GF-D8 (cell line): ENCODE measurements at regions not wholly inside any gene's neighbourhood (a gene's known extent, or its start where the extent isn't known, plus 50 kb on each side); places are given as distances from the start of the nearest gene placed in this dataset.
"Not testable (repeated sequence)": the region's sequence is repeated elsewhere in the genome, so short reads cannot be mapped to it uniquely, and the experiment has no call there.

Experiments
- DNase-seq: peaks from one replicate; lab custom pipeline; 2025; lab: John Stamatoyannopoulos, UW

DNA sequence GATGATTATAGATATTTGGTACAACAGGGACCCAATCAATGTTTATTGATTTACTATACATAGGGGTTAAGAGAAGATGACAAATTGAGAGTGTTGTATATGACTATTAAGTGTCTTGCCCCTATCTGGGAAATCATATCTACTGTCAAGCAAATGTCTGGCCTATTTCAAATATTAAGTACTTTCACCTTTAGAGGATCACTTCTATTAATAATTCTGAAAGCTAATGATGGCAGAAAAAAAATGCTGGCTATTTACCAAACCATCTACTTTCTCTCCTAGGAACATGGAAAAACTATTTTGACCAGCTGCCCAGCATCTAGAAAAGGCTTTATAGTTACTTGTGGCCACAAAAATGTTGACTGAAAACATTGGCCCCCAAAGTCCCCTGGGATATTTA is 632.3 kb upstream of the ZNF385D start:
- no peak for DNase-seq

DNA sequence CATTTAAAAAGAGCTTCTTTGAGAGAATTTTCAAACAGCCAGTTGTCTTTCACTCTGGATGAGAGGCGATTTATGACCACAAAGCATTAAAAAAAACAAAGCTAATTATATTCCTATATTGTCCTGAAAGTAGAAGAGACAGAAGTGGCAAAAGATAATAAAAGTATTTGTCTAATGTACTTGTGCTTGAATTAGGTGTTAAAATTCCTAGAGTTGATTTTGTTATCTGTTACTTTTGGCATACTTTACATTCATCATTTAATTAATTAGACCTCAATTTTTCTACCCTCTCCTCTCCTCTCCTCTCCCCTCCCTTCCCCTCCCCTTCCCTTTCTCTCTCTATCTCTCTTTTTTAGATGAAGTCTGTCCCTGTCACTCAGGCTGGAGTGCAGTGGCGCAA is 635.1 kb upstream of the ZNF385D start:
- no peak for DNase-seq

DNA sequence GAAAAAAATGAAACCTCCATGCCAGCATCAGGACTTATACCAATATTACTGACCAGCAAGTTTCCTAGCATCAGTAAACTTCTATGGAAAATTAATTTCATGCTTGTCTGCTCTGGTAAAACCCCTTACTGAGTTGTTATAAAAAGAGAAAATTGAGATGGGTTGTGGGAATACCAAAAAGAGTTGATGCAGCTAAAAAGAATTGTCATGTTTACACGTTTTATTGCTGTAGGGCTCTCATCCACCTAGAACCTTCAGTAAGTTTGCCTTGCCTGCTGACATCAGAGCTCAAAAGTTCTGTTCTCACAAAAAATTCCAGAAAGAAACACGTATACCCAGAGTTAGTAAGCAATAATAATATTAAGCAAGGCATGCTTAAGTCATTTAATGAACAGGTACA is 641.3 kb upstream of the ZNF385D start:
- no peak for DNase-seq

DNA sequence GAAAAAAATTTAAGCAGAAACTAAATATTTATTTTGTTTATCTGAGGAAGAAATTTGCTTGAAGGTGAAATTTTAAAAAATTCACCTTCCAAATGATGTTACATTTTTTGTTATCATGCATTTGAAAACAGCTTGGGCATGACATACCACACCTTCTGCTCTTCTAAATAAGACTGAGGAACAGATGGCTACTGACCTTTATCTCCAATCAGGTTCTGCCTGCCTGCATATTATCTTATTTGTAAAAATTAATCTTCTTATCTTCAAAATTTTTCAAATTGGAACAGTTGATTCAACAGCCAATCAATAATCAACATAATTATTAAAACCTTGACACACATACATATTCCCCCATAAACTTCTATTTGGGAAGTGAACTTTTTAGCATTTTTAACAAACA is 641.8 kb upstream of the ZNF385D start:
- no peak for DNase-seq

DNA sequence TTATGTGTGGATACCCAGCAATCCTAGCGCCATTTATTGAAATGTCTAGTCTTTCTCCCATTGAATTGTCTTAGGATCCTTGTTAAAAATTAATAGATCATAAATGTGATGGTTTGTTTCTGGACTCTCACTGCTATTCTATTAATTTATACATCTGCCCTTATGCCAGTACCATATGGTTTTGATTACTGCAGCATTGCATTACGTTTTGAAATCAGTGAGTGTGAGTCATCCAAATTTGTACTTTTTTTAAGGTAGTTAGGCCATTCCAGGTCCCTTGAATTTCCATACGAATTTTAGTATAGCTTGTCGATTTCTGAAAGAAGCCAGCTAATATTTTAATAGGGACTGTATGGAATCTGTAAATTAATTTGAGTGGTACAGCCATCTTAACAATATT is 648.6 kb upstream of the ZNF385D start:
- no peak for DNase-seq

DNA sequence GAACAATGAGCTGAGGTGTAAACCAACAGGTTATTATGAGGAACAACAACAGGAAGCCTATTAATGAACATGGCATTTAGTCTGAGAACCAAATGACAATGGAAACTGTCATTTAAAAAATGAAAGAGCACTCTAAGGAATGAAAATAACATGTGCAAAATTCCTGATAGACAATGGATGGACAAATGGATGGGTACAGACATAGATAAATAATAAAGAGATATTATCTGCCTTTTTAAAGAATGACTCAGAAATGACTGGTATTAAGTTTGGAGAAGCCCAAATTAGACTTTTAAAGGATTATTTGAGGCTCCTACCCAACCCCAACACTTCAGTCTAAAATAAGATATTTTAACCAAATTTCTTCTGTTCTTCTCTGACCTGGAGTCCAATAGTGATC is 650.5 kb upstream of the ZNF385D start:
- no peak for DNase-seq

DNA sequence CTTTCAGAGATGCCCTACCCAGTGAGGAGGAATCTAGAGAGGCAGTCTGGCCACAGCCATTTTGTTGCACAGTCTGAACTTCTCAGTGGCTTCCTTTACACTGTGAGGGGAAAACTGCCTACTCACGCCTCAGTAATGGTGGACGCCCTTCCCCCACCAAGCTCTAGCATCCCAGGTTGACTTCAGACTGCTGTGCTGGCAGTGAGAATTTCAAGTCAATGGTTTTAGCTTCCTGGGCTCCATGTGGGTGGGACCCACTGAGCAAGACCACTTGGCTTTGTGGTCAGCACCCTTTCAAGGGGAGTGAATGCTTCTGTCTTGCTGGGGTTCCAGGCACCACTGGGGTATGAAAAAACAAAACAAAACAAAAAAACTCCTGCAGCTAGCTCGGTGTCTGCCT is 663.2 kb upstream of the ZNF385D start:
- no peak for DNase-seq

DNA sequence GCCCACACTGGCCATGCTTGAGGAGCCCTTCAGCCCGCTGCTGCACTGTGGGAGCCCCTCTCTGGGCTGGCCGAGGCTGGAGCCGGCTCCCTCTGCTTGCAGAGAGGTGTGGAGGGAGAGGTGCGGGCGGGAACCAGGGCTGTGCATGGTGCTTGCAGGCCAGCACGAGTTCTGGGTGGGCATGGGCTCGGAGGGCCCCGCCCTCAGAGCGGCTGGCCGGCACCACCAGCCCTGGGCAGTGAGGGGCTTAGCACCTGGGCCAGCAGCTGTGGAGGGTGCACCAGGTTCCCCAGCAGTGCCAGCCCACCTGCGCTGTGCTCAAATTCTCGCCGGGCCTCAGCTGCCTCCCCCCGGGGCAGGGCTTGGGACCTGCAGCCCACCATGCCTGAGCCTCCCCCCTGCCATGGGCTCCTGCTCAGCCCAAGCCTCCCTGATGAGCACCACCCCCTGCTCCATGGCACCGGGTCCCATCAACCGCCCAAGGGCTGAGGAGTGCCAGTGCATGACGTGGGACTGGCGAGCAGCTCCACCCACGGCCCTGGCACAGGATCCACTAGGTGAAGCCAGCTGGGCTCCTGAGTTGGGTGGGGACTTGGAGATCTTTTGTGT is 665.9 kb upstream of the ZNF385D start:
- DNase-seq = not testable (repeated sequence)

DNA sequence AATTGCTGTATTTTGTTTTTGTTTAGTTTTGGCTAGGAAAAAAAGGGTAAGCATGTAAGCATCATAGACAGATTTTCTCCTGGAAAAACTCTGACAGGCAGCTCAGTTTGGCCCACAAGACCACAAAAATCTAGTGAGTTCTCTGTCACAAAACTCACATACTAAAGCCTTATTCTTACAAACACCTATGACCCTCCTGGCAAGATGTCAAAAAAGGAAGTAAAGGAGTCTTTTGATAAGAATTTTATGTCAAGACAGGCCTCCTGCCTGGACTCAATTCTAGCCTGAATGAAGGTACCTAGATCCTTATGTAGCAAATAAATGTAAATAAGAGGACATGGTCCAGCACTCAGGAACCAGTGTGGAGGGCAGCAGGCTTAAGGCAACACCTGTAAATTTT is 668.3 kb upstream of the ZNF385D start:
- DNase-seq = no peak

DNA sequence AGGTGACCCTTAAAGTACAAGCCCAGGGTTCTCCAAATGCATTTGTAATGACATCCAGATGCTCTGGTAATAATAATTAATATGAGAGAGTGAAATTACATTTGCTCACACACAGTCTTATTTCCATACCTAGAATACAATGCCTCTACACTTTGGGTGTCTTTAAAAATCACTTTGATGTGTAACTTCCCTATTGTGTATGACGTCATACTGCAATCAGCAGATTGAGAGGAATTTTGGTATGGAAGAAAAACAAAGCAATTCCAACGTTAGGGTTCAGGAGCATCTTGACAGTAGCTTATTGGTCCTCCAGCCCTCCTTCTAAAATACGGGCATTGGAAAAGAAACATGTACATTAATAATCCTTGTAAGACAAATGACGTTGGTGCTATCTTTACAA is 670.6 kb upstream of the ZNF385D start:
- DNase-seq = no peak

DNA sequence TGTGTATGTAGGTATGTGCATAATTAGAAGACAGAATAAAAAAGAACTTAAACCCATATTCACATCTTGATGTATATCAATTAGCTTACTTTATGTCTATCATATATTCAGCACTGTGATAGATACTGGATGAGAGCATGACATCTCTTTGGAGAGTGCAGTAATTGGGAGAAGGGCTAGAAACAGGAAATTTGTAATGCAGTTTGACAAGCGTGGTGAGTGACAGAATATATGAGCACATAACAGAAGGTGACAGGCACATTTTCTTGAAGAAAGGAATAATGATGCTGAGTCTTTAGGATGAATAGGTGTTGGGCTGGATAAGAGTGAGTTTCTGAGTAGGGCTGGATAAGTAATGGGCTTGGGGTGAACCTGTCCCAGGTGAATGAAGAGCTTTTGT is 680.3 kb upstream of the ZNF385D start:
- DNase-seq = no peak

DNA sequence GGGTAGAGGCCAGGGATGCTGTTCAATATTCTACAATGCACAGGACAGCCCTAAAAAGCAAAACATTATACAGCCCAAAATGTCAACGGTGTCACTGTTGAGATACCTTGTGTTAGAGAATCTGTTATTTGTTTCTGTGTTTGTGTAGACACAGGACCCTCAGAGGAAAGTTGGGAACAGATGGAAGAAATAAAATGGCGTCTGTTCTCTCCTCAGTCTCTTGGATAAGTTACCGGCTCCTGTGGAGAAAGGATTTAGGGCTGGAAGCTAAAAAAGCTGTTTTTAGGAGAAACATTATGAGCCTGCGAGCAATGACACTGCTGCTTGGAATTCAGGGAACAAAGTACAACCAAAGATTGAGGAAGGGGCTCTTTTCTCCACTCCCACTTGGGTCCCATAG is 688.6 kb upstream of the ZNF385D start:
- no peak for DNase-seq

DNA sequence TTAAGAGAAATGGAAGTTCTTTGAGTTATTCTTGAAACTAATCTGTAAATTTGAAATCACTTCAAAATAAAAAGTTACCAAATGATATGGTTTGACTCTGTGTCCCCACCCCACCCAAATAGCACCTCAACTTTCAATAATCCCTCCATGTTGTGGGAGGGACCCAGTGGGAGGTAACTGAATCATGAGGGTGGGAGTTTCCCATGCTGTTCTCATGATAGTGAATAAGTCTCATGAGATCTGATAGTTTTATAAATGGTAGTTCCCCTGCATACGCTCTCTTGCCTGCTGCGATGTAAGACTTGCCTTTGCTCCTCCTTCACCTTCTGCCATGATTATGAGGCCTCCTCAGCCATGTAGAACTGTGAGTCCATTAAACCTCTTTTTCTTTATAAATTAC is 690.7 kb upstream of the ZNF385D start:
- DNase-seq = no peak

DNA sequence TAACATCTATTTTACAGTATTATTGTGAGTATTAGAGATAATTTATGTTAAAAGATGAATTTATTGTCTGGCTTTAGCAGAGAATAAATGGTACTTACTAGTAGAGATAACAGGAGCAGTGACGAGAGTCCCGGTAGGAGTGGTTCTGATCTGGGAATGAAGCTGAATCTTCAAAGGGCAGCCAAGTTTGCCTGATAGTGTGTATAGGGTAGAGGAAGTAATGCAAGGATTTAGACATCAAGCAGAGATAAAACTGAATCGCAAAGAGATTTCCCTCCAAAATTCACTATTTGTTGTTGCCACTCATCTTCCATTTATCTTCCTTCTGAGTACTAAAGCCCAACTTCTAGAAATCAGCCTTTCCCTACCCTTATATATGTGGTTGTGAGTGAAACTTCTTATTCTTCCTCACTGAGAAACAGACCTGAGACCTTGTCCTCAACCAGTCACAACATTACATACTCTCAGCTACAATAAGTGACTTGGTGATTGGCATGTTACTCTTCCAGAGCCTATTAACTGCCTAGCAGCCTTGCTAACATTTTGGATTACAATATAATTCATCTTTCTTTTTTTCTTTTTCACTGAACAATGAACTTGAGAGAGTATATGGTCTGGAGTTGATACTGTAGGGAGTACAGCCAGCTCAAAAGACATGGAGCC is 692.7 kb upstream of the ZNF385D start:
- no peak for DNase-seq

DNA sequence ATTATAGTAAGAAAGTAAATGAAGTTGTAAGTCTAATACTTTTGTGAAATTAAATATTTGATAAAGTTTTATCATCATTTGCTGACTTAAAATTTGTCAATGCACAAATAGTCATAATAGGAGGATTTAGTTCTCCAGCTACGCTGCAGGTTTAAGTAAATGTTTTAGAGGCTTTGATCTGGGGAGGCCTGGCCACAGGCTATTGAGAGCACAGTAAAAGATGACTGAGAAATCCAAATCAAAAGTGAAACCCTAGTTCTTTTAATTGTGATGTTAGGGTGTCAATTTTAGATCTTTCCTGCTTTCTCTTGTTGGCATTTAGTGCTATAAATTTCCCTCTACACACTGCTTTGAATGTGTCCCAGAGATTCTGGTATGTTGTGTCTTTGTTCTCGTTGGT is 694.3 kb upstream of the ZNF385D start:
- DNase-seq = not testable (repeated sequence)

DNA sequence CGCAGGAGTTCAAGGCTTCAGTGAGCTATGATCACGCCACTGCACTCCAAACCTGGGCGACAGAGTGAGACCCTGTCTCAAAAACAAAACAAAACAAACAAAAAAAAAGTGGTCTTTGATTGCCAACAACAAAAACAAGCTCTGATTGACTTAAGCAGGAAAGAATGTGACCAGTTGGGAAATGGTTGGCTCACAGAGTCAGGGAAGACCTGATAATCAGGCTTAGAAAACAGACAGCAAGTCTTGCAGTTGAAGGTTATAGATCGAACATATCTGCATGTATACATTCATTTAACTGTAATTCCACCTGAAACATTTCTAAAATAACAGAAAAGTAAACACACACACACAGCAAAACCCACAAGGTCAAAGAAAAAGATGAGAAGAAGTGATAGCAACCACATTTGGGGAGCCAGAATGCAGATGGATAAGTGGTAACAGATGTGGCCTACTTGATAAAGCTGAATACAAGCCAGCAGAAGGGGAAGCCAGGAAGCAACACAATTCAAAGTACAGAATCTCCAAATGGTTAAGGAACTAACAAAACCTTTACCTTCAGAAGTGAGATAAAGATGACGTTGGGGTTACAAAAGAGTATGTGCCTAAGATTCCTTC is 699.9 kb upstream of the ZNF385D start:
- DNase-seq = no peak

DNA sequence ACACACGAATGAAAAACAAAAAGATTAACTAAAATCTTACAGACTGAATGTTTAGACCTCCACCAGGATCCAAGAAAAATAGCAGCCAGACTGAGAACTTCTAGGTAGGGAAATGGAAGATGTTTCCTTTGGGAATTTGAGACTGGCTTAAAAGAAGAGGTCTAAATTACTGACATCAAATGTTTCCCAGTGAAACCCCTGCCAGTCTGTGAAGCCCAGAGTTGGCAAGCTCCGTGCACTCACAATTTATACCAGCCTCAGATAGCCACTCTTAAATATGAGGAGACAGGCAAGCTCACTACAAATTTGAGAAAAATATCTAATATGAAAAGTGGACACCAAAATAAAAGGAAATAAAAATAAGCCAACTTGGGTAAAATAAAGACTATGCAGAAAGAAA is 700.5 kb upstream of the ZNF385D start:
- no peak for DNase-seq

DNA sequence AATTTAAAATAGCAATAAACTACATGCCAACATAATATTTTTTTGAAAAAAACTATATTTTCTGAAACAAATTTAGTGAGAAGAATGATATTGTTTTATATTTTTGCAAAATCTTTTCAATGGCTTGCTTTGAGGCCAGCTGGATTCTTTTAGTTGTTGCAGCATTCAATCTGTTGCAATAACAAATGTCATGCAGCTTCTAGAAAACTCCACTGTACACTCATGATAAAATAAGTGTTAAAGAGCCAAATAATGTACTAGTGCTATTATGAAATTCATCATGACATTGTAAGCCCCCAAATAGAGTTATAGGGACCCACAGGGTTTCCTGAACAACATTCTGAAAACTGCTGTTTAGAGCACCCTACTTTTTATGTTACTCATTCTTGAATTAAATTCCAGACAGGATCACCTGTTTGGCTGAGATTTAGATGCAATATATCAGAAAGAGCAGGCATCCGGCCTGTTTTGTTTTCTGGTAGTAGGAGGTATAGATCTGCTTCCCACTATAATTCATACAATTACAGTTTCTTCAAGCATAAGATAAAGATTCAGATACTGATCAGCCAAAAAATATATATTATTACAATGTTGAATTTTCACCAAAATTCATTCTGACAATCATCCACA is 703.0 kb upstream of the ZNF385D start:
- DNase-seq = no peak

DNA sequence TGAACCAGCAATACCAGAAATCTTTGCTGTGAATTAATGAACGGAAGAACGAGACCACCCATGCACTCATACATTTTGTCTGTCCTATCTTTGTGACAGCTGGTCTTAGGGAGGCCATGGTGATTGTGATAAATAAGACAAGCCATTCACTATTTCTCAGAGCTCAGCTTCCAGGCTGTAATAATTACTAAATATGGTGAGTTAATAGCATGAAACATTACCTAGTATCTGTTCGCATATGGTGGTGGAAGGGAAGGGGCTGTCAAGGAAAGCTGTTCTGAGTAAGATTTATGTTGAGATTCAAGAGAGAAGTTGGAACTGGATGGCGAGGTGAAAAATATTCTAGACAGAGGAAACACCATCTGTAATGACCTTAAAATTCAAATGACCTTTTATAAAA is 719.0 kb upstream of the ZNF385D start:
- DNase-seq = no peak

DNA sequence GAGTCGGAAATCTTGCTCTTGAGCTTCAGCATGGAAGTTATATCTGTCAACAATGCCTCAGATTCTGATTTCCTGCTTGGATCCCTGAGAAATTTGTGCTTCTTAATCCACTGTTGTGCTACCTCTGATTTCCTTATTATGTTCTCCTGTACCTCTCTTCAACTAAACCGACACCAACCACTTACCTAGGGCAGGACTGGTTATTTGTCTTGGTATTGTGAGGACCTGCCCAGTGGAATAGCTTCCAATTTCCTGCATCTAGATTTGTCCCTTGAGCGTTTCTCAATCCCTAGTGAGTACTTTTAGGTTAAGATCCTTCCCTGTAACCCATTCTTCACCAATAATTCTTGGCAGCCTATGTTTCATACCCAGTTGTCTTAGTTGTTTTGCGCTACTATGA is 720.5 kb upstream of the ZNF385D start:
- DNase-seq = no peak

DNA sequence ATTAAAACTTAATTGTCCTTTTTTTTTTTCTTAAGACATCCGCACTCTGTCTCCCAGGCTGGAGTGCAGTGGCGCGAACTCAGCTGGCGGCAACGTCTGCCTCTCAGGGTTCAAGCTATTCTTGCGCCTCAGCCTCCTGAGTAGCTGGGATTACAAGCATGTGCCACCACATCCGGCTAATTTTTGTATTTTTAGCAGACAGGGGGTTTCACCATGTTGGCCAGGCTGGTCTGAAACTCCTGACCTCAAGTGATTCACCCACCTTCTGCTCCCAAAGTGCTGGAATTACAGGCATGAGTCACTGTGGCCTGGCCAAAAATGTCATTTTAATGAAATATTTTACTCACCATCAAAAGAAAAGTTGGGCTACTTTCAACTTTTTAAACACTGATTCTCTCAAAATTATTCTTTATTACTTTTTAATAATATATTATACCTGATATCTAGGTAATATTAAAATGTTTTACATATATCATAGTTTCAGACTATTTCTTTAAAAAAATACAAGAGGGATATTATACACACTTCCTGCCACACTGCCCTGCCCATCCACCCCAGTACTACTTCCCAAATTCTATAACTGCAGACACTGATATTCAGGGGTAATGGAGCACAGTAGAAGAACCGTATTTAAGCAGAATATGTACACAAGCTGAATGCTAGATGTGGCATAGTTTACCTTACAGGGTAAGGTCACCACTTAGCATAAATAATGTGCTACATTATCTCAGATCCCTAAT is 723.9 kb upstream of the ZNF385D start:
- no peak for DNase-seq

DNA sequence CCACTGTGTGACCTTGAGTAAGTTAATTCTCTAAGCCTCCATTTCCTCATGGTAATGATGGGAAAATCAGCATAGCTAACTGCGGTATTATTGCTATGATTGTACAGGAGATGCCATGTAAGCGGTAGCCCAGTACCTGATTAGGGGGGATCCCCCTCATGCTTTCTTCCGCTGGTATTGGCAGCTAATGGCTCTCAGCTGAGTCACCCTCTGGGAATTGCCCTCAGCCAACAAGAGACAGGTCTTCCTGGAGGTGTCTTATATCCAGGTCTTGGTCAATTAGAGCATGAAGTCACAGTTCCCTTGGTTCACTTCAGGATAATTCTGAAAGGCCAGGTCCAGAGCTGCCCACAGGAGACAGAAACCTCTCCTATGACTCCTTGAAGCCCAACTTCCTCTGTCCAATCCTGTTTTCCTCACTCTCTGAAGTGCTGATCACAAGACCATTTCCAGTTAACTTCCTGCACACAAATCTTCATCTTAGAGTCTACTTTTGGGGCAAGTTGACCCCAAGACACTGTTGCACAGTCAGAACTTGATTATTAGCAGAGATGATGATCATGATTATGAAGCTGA is 724.7 kb upstream of the ZNF385D start:
- no peak for DNase-seq
